ENCODE measurements at regions not wholly inside any gene's neighbourhood (a gene's known extent, or its start where the extent isn't known, plus 50 kb on each side); places are given as distances from the start of the nearest gene placed in this dataset.

DNA sequence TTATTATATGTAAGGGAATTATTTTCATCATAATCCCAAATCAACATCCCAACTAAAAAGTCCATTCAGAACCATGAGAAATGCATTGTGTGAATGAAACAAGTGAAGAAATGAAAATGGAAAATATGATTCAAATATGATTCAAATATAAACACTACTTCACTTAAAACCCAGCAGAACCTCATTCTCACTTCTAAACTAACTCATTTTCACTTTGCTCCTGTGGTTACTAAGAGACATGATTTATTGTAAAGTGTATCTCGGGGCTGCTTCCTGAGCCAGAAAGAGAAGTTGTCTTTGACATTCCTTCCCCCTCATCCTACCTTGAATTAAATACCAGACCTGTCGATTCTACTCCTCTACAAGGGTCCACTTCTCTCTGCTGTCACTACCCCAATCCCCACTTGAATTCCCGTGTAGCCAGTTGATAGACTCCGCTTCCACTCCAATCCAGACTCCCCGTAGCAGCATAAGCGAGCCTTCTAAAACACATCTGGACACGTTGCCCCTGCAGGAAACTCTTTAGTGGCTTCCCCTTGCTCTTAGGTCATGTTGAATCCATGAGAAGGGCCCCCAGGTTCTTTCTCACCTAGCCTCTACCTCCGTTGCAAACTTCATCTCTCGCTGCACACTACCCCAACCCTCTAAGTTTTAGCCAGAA lies 697.0 kb upstream of the ID2 start:
- no peaks in the 10 kb centered on the region for H3K4me1 ChIP-seq (ENCODE audit: control insufficient read depth, insufficient read depth, low read length, poor library complexity, severe bottlenecking)
- no peak for DNase-seq
- H3K4me3 ChIP-seq (ENCODE audit: insufficient read depth, low read depth, low read length, poor library complexity, severe bottlenecking): no peak overlapping the region
- H3K27me3 ChIP-seq (replicated peaks; ENCODE audit: control insufficient read depth, insufficient read depth, low read length, poor library complexity, severe bottlenecking): no peaks in the 10 kb centered on the region
- H3K9me3 ChIP-seq (ENCODE audit: control insufficient read depth, low read length): no peaks in the 10 kb centered on the region
- H3K36me3 ChIP-seq (ENCODE audit: control insufficient read depth, insufficient read depth, low read length): no peaks in the 10 kb centered on the region
- no peak overlapping the region for H3K27ac ChIP-seq (ENCODE audit: insufficient read depth, low read length, poor library complexity, severe bottlenecking)

DNA sequence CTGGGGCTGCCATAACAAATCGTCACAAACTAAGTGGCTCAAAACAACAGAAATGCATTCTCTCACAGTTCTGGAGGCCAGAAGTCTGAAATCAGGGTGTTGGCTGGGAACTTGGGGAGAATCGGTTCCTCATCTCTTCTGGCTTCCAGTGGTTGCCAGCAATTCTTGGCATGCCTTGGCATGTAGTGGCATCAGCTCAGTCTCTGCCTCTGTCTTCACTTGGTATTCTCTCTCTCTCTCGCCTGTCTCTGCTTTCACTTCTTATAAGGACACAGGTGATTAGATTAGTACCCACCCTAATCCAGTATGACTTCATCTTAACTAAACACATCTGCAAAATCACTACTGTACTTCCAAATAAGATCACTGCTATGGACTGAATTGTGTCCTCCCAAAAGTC lies 695.4 kb upstream of the ID2 start:
- DNase-seq: no peak
- Histone ChIP-seq H3K36me3 (ENCODE audit: control insufficient read depth, insufficient read depth, low read length) (no peaks in the 10 kb centered on the region), H3K27ac (ENCODE audit: insufficient read depth, low read length, poor library complexity, severe bottlenecking) (no peak overlapping the region), H3K4me1 (ENCODE audit: control insufficient read depth, insufficient read depth, low read length, poor library complexity, severe bottlenecking) (no peaks in the 10 kb centered on the region), H3K9me3 (ENCODE audit: control insufficient read depth, low read length) (no peaks in the 10 kb centered on the region), H3K4me3 (ENCODE audit: insufficient read depth, low read depth, low read length, poor library complexity, severe bottlenecking) (no peak overlapping the region), H3K27me3 (replicated peaks; ENCODE audit: control insufficient read depth, insufficient read depth, low read length, poor library complexity, severe bottlenecking) (no peaks in the 10 kb centered on the region)

DNA sequence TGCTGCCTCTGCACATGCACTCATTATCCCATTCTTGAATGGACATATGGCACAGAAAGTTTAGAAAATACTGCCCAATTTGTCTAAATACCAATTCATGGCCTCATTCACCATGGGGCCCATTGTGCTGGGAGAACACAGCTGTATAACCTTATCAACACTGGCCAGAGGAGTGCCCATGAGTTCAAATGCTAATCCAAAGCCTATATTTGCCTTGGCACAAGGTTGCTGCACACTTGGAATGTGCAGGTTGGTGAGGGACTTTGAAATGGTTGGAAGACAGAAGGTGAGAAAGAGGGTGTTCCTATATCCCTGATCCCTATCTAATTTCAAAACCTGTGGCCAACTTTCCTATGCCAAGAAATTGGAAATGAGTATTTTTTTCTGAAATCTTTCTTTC lies 693.9 kb upstream of the ID2 start:
- no peak for DNase-seq
- no peaks in the 10 kb centered on the region for H3K9me3 ChIP-seq (ENCODE audit: control insufficient read depth, low read length)
- H3K36me3 ChIP-seq (ENCODE audit: control insufficient read depth, insufficient read depth, low read length): no peaks in the 10 kb centered on the region
- H3K4me3 ChIP-seq (ENCODE audit: insufficient read depth, low read depth, low read length, poor library complexity, severe bottlenecking): no peak overlapping the region
- H3K27ac ChIP-seq (ENCODE audit: insufficient read depth, low read length, poor library complexity, severe bottlenecking): no peak overlapping the region
- H3K27me3 ChIP-seq (replicated peaks; ENCODE audit: control insufficient read depth, insufficient read depth, low read length, poor library complexity, severe bottlenecking): no peaks in the 10 kb centered on the region
- no peaks in the 10 kb centered on the region for H3K4me1 ChIP-seq (ENCODE audit: control insufficient read depth, insufficient read depth, low read length, poor library complexity, severe bottlenecking)

DNA sequence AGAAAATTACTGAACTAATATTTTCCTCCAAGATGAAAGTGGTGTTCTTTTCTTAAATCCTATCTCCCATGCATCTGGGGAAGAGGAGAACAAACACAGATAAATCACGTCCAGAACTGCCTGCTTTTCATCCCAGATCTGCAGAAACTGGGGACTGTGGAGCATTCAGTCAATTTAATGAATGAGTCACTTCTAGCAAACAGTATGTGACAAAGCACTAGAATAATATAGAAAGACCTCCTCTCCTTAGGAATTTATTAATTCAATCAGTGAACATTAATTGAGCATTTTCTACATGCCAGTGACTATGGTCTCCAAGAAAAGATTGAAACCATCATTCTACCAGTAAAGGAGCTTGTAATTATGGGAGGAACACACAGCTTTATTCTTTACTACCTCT lies 693.4 kb upstream of the ID2 start:
- no peak overlapping the region for H3K27ac ChIP-seq (ENCODE audit: insufficient read depth, low read length, poor library complexity, severe bottlenecking)
- no peaks in the 10 kb centered on the region for H3K36me3 ChIP-seq (ENCODE audit: control insufficient read depth, insufficient read depth, low read length)
- H3K9me3 ChIP-seq (ENCODE audit: control insufficient read depth, low read length): no peaks in the 10 kb centered on the region
- DNase-seq: no peak
- no peak overlapping the region for H3K4me3 ChIP-seq (ENCODE audit: insufficient read depth, low read depth, low read length, poor library complexity, severe bottlenecking)
- H3K4me1 ChIP-seq (ENCODE audit: control insufficient read depth, insufficient read depth, low read length, poor library complexity, severe bottlenecking): no peaks in the 10 kb centered on the region
- H3K27me3 ChIP-seq (replicated peaks; ENCODE audit: control insufficient read depth, insufficient read depth, low read length, poor library complexity, severe bottlenecking): no peaks in the 10 kb centered on the region

DNA sequence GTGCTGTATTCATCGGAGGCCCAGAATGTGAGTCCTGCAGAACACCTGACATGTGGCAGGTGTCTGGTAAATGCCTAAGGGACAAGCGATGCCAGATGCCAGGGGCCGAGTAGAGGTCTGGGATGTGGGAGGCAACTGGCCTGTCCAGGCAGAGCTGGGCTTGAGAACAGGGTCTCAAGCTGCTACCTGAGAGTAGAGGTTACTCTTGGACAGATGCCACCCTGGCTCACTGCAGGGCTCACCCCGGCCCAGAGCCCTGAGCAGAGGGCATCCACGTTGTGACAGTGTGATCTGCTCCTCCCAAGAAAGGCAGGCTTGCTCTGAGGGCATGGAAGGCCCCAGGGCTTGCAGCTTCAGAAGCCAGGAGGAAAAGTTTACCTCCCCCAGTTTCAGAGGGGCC lies 692.0 kb upstream of the ID2 start:
- Histone ChIP-seq H3K9me3 (ENCODE audit: control insufficient read depth, low read length) (no peaks in the 10 kb centered on the region), H3K4me1 (ENCODE audit: control insufficient read depth, insufficient read depth, low read length, poor library complexity, severe bottlenecking) (no peaks in the 10 kb centered on the region), H3K27me3 (replicated peaks; ENCODE audit: control insufficient read depth, insufficient read depth, low read length, poor library complexity, severe bottlenecking) (no peaks in the 10 kb centered on the region), H3K4me3 (ENCODE audit: insufficient read depth, low read depth, low read length, poor library complexity, severe bottlenecking) (no peak overlapping the region), H3K27ac (ENCODE audit: insufficient read depth, low read length, poor library complexity, severe bottlenecking) (no peak overlapping the region), H3K36me3 (ENCODE audit: control insufficient read depth, insufficient read depth, low read length) (no peaks in the 10 kb centered on the region)
- DNase-seq: no peak

DNA sequence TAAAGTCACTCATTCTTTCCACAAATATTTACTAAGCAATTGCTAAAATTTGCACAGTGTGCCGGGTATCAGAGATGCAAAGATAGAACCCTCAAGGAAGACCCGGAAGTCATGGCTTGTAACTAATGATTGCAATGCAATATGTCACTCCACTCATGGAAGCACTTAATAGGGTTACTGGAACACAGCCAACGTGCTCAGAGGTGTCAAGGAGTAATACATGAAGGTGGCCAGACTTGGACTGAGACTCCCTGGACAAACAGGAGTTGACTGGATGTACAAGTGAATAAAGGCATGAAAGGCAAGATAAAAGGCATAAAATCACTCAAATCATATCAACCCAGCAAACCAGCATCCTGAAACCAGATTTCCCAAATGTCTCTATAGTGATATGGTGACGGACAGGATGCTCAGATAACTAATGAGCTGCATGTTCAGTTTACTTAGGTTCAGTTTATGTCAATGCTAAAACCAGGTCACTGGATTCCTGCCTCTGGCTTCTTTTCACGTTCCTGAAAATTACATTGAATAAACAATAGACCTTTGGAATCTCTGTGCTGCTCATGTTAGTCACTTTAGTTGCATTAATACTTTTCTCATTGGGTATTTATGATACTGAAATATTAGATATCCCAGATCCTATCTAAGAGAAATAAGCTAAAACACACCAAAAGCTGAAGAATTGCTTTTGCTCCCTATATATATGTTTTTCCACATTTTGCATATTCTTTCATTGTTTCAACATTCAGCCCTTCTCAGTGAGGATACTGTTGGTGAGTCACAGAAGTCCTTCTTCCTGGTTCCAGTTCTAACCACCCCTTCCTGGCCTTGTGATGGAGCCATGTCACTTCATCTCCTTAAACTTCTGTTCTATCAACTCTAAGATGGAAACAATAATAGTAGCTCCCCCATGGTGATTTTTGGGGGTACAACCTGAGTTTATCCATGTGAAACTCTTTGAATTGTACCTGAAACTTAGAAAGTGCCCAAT lies 688.9 kb upstream of the ID2 start:
- no peak for DNase-seq
- Histone ChIP-seq H3K27me3 (replicated peaks; ENCODE audit: control insufficient read depth, insufficient read depth, low read length, poor library complexity, severe bottlenecking) (no peaks in the 10 kb centered on the region), H3K36me3 (ENCODE audit: control insufficient read depth, insufficient read depth, low read length) (no peaks in the 10 kb centered on the region), H3K4me3 (ENCODE audit: insufficient read depth, low read depth, low read length, poor library complexity, severe bottlenecking) (no peak overlapping the region), H3K27ac (ENCODE audit: insufficient read depth, low read length, poor library complexity, severe bottlenecking) (no peak overlapping the region), H3K9me3 (ENCODE audit: control insufficient read depth, low read length) (no peaks in the 10 kb centered on the region), H3K4me1 (ENCODE audit: control insufficient read depth, insufficient read depth, low read length, poor library complexity, severe bottlenecking) (no peaks in the 10 kb centered on the region)

DNA sequence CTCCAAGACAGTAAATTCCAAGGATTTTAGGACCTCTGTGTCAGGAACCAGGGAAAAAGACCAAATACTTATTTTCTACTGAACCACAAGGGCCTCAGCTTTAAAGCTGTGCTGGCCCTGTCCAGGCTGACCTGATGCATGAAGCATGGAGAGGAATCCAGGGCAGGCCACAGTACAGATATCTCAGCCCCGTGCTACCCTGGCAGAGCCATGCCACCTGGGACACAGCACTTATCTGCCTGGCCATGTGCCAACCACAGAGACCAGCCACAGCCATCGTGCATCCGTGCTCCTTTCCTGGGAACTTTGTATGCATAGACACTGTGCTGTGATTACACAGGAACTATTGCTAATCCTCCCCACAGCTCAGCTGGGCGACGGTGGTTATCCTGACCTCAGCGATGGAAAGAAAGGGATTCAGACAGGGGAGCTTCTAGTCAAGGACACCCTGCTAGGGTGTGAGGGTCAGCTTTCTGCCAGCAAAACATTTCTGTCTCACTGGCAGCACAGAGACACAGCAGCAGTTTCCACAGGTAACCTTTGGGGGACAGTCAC lies 687.4 kb upstream of the ID2 start:
- no peaks in the 10 kb centered on the region for H3K36me3 ChIP-seq (ENCODE audit: control insufficient read depth, insufficient read depth, low read length)
- H3K4me1 ChIP-seq (ENCODE audit: control insufficient read depth, insufficient read depth, low read length, poor library complexity, severe bottlenecking): no peaks in the 10 kb centered on the region
- no peak for DNase-seq
- H3K27me3 ChIP-seq (replicated peaks; ENCODE audit: control insufficient read depth, insufficient read depth, low read length, poor library complexity, severe bottlenecking): no peaks in the 10 kb centered on the region
- no peaks in the 10 kb centered on the region for H3K9me3 ChIP-seq (ENCODE audit: control insufficient read depth, low read length)
- no peak overlapping the region for H3K4me3 ChIP-seq (ENCODE audit: insufficient read depth, low read depth, low read length, poor library complexity, severe bottlenecking)
- H3K27ac ChIP-seq (ENCODE audit: insufficient read depth, low read length, poor library complexity, severe bottlenecking): no peak overlapping the region

DNA sequence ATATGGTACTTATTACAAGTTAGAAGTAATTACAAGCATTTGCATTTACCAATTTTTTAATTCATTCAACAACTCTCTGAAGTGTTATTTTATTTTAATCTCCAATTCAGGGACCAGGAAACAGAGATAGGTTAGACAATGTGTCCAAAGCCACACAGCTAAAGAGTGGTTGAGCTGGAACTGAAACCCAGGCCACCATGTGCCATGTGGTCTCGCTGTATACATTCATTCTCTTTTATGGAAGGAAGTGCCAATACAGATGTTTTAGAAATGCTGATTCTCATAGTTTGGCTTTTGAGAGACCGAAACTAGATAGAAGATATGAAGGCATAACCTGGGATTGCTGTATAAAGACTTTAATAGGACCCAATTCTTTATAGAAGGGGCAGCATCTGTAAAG lies 684.6 kb upstream of the ID2 start:
- no peaks in the 10 kb centered on the region for H3K27me3 ChIP-seq (replicated peaks; ENCODE audit: control insufficient read depth, insufficient read depth, low read length, poor library complexity, severe bottlenecking)
- no peak for DNase-seq
- no peaks in the 10 kb centered on the region for H3K9me3 ChIP-seq (ENCODE audit: control insufficient read depth, low read length)

DNA sequence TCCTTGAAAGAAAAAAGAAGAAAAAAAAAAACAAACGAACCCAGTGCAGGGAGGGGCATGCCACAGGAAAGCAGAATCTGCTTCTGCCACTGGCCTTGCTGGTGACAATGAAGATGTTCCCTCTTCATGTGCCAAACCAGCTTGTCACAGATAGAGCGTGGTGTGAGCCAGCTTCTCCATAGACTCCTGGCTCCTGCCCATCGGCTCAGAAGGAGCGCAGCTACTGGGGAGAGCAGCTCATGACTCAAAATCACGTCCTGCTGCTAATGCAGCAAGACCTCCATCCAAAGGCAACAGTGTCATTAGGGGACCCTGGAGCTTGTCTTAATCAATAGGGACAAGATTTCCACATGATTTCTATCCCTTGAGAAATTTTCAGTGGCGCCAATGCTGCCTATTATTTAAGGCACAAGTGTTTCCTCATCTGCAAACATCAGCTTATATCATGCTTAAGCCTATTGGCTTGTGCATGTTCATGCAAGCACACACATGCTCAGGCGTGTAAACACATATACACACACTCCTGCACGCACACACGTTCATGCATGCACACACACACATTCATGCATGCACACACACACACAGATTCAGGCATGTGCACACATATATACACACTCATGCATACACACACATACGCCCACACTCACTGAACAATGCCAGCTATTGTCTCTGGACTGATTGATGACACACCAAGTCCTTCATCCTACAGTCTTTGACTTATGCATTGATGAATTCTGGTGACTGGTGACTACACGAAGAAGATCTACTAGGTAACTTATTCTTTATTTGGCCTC lies 682.0 kb upstream of the ID2 start:
- H3K36me3 ChIP-seq (ENCODE audit: control insufficient read depth, insufficient read depth, low read length): no peaks in the 10 kb centered on the region
- no peaks in the 10 kb centered on the region for H3K27me3 ChIP-seq (replicated peaks; ENCODE audit: control insufficient read depth, insufficient read depth, low read length, poor library complexity, severe bottlenecking)
- no peaks in the 10 kb centered on the region for H3K9me3 ChIP-seq (ENCODE audit: control insufficient read depth, low read length)
- no peaks in the 10 kb centered on the region for H3K4me1 ChIP-seq (ENCODE audit: control insufficient read depth, insufficient read depth, low read length, poor library complexity, severe bottlenecking)
- H3K4me3 ChIP-seq (ENCODE audit: insufficient read depth, low read depth, low read length, poor library complexity, severe bottlenecking): no peak overlapping the region
- no peak overlapping the region for H3K27ac ChIP-seq (ENCODE audit: insufficient read depth, low read length, poor library complexity, severe bottlenecking)
- DNase-seq: no peak

More for the DNA sequence above, 684.6 kb upstream of the ID2 start:
- Histone ChIP-seq H3K4me3 (ENCODE audit: insufficient read depth, low read depth, low read length, poor library complexity, severe bottlenecking) (no peak overlapping the region), H3K27ac (ENCODE audit: insufficient read depth, low read length, poor library complexity, severe bottlenecking) (no peak overlapping the region), H3K4me1 (ENCODE audit: control insufficient read depth, insufficient read depth, low read length, poor library complexity, severe bottlenecking) (no peaks in the 10 kb centered on the region), H3K36me3 (ENCODE audit: control insufficient read depth, insufficient read depth, low read length) (no peaks in the 10 kb centered on the region)

Data from effector memory CD4-positive, alpha-beta T cell (primary cell).